HG02981 (cell line): ENCODE measurements at regions not wholly inside any gene's neighbourhood (a gene's known extent, or its start where the extent isn't known, plus 50 kb on each side); places are given as distances from the start of the nearest gene placed in this dataset.

Source experiments
- ATAC-seq: cut with Tn5 transposase; IDR thresholded peaks from one replicate; pipeline ENCODE4 v1.9.1; 2021; ENCODE audit warnings: mild to moderate bottlenecking, moderate library complexity; ENCODE audit not compliant: unreplicated experiment

GRCh38 chr9:108618906-108619550 lies 236.8 kb downstream of the ACTL7B start:
- no peak for ATAC-seq

DNA sequence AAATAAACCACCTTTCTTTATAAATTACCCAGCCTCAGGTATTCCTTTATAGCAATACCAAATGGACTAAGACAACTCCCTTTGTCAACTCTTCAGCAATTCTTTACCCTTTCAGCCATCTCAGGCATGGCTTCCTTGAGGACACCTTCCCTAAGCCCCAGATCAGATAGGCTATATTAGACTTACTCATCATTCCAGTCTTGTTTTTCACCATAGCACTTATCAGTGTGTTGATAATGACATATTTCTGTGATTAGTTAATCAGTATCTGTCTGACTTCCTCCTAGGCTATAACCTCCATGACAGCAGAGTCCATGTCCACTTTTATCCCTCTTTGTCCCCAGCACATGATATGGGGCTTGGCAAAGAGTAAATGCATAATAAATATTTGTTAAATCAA lies 238.1 kb downstream of the ACTL7B start:
- ATAC-seq: no peak

DNA sequence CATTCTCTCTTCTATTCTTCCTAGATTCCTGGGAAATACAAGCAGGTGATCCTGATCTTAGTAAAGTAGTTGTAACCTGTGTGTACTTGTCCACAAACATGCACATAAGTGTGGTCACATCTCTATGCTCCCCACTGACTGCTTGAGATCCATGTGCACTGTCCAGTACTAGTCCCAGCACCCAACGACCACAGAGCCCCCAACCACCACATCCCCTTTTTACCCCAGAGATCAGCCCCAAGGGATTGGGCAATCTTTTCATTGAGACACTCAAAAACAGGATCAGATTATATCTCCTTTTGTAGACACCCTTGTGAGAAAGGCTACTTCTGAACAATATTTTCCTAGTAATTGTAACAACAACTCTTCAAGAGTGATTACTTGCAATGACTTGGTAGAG lies 240.6 kb downstream of the ACTL7B start:
- ATAC-seq: no peak

DNA sequence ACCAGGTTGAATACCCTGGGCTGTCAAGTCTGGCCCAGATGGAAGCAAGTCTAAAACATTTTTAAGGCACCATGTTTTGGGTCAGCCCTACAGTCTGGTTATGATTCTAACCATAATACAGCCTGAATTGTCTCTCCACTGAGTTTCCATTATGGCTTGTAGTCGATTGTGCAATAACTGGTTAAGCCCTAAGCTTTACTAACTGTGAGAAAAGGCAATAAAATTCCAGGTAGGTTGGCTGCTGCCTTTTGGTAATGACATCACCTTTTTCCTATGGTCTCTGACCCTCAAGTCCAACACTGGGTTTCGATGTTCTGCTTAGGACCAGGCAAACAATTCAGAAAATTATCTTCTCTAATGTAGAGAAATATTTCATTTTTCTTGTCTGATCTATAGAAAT lies 243.3 kb downstream of the ACTL7B start:
- ATAC-seq: no peak

- ATAC-seq: no peak
Measured at GRCh38 chr9:108609897-108610253, 245.9 kb downstream of the ACTL7B start.

- ATAC-seq: no peak
Measured at GRCh38 chr9:108609227-108609896, 246.4 kb downstream of the ACTL7B start.

DNA sequence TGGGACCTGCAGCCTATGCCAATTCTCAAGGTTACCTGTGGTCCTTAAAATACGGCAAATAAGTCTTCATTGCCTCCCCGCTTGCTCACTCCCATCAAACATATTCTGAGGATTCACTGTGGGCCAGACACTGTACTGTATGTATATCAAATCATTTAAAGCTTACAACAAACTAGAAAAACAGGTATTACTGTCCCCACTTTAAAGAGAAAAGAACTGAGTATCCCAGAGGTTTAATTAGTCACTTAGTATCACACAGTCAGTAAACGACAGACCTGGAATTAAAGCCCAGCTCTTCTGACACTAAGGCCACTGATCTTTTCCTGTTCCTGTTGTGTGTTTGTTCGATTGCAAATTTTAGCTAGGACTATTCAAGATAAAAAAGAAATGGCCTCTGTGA lies 248.2 kb downstream of the ACTL7B start:
- ATAC-seq: no peak

DNA sequence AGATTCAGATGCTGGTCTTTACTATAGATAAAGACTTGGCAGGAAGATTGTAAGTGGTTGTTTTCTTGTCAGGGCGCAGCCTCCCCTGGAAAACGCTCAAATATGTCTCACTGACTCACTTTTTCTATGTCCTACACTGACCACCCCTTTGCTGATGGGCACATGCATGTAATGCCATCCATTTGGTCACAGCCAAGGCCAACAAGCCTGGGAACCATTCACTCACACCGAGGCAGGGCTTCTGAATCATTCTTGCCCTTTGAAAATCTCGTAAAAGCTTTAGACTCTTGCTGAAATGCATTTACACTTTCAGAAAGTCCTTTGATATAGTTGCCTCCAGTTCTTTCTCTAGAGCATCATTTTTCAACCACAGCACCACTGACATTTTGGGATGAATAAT lies 249.4 kb downstream of the ACTL7B start:
- ATAC-seq: no peak

DNA sequence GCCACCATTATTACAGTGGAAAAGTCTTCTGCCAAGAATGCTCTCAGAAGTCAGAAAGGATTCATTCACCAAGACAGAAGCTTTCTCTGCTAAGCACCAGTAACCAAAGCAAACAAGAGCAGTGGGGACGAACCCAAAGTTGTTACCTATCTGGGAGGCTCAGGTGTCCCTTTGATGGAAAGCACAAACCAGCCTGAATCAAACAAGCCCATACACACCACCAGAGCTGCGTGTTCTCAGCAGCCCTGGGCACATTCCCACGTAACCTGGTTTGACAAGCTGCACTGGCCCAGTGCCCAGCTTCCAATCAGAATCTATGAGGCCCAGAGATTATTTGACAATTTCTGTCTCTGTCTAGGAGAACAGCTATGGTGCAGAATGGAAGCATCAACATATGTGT lies 252.6 kb downstream of the ACTL7B start:
- ATAC-seq: no peak

- ATAC-seq: no peak
Measured at GRCh38 chr9:108600896-108601295, 254.9 kb downstream of the ACTL7B start.

GRCh38 chr9:108599571-108599970 lies 256.2 kb downstream of the ACTL7B start:
- no peak for ATAC-seq

DNA sequence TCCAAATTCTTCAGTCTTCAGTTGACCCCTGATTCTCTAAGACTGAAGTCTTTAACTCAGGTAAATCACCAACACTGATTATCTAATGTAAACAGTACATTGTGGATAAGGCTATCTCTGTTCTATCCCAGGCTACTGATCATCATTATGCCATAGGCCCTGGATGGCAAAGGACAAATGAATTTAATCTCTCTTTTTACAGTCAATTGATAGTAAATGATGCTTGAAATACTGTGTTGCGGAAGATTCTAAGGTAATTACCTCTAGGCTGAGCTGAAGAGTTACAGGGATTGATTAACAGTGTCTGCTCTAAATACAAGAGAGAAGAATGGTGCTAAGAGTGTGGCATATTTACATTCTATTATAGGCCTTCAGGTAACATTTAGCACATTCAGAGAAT lies 264.7 kb downstream of the ACTL7B start:
- no peak for ATAC-seq

DNA sequence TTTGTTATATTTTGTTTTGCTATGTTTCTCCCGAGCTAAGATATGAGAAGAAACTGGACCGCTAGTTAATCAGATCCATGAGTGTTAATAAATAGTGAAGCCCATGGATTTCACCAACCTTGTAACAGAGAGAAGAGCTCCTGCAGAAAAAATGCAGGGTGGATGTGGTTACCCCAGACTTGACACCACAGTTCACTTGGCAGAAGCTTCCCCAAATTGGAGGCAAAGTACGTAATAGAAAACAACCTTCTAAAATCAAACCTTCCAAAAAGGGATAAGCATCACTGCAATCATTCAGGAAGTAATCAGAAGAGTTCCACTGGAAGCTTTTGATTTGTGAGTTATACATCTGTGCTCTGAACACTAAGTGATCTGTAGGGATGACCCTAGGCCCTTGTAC lies 267.5 kb downstream of the ACTL7B start:
- no peak for ATAC-seq

GRCh38 chr9:108586471-108587139 lies 269.2 kb downstream of the ACTL7B start:
- no peak for ATAC-seq

GRCh38 chr9:108584860-108585259 lies 270.9 kb downstream of the ACTL7B start:
- ATAC-seq: no peak

DNA sequence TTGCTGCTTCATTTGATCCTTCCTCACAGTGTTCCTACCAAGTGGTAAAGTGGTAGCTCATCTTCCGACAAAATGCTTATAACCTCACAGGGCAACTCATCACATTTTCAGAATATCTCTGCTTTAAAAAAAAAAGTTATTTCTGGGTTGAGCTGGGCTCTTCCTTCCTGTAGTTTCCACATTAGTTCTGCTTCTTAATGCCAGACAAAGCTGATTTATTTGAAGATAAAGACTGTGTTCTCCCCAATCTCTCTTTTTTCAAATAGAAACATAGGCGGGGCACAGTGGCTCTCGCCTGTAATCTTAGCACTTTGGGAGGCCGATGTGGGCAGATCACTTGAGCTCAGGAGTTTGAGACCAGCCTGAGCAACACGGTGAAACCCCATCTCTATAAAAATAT lies 273.1 kb downstream of the ACTL7B start:
- ATAC-seq: no peak

GRCh38 chr9:108579757-108580439 lies 275.9 kb downstream of the ACTL7B start:
- no peak for ATAC-seq

- no peak for ATAC-seq
Measured at GRCh38 chr9:108575276-108575675, 280.5 kb downstream of the ACTL7B start.

GRCh38 chr9:108569624-108570023 lies 286.2 kb downstream of the ACTL7B start:
- ATAC-seq: no peak

GRCh38 chr9:108568093-108568492 lies 287.7 kb downstream of the ACTL7B start:
- ATAC-seq: no peak

DNA sequence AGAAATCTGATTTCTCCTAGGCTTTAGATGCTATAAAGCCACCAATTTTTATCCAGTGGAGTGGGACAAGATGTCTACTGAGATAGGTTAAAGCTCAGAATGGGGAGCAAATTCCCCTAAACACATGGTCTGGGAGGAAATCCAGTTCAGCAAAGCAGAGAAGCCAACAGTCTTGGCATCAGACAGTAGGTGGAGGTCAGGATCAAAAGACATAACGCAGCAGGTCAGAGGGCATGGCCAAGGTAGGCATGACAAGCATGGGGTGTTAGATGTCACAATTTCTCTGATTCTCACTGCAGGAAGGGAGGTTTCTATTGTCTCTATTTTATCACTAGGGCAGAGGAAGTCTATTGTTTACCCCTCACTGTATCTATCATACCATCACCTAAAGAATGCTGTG lies 288.2 kb downstream of the ACTL7B start:
- ATAC-seq: no peak
